ENCODE measurements at regions not wholly inside any gene's neighbourhood (a gene's known extent, or its start where the extent isn't known, plus 50 kb on each side); places are given as distances from the start of the nearest gene placed in this dataset.

DNA sequence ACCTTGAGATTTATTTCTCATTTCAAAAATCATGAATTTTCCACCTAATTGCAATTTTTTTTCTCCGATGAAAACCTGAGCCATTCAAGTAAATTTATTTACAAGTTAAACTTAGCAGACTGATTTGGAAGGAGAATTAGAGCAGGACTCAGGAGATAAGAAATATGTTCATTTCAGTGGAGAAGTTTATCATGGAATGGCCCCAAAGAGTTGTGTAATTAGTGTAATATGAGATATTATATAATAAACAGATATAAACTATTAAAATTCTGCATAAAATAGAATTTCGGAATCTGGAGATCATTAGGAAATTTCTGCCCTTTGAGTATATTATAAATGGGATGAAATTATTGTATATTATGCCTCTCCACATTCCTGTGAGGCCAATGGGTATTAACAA, 596.8 kb downstream of the QKI start:
- DNase-seq, result no peak

DNA sequence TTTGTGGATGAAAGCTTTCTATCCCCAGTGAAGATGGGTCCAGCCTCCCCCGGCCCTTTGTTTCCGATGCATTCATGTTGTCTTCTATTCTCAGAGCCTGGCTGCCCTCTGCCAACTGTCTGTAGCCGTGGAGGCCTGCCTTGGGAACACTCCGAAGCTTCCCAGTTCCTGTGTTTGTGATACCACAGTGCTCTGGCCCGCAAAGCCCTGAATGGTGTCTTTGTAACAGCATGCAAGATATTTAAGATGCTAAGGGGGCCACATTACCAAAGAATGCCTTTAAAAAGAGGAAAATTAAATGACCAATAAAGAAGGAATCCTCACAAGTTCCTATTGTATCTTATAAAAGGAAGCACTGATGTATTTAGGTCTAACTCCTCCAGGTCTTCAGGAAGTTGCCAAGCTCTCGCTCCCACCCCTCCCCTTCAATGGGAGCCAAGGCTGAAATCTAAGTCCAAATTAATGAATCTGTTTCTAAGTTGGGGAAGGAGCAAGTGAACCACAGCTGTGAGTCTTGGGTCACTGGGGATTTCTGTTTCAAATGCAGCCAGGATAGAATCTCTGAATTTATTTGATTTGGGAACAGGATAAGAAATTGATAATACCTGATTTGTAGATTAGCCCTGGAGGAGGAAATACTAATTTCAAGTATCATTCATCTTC, 596.1 kb downstream of the QKI start:
- DNase-seq, result no peak

DNA sequence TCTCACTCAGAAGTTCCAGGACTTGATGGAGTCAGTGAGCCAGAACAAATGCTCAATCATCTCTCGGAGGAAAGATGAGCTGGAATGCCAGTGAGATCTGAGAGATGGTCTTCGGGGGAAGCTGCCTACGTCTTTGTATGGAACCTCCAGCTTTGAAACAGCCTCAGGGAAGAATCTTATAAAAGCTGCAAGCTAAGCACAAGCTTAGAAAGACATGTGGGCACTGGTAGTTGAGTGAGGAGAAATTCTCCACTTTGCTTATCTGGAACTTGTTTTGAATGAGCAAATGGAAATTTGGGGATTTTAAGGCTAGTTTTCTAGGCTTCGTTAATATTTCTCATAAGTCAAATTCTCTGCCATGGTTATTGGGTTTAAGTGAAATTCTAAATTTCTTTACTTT, 594.4 kb downstream of the QKI start:
- no peak for DNase-seq

DNA sequence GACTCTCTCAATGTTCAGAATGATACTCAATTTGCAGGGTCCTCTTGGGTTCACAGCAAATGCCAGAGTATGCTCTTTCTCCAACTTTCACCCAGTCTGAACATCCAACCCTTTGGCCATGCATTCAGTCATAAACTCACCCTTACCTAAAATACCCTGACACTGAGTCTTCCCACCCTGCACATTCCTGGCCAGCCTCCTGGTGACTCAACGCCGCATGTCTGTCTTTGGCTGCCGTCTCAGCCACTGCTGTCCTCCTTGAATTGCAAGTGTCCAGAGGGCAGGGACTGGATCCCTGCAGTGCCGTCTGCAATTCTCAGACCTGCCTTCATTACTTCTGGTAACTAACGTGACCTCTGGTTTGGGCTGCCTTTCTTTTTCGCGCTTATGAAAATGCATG, 593.4 kb downstream of the QKI start:
- DNase-seq, result no peak

DNA sequence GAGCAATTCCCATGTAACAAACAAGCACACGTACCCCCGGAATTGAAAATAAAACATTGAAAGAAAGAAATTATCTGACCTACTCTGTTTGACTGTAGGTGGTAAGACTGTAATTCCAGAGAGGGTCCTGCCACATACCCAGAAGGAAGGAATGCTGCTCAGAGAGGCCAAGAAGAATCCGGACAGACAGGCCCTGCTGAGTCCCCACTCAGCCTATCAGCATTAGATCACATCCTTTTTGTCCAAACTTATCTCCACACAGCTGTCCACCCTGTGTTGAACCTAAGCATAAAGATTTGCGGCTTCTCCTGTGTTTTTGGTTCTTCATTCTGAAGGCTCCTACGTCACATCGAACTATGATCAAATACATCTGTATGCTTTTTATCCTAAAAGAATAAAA, 591.9 kb downstream of the QKI start:
- no peak for DNase-seq

DNA sequence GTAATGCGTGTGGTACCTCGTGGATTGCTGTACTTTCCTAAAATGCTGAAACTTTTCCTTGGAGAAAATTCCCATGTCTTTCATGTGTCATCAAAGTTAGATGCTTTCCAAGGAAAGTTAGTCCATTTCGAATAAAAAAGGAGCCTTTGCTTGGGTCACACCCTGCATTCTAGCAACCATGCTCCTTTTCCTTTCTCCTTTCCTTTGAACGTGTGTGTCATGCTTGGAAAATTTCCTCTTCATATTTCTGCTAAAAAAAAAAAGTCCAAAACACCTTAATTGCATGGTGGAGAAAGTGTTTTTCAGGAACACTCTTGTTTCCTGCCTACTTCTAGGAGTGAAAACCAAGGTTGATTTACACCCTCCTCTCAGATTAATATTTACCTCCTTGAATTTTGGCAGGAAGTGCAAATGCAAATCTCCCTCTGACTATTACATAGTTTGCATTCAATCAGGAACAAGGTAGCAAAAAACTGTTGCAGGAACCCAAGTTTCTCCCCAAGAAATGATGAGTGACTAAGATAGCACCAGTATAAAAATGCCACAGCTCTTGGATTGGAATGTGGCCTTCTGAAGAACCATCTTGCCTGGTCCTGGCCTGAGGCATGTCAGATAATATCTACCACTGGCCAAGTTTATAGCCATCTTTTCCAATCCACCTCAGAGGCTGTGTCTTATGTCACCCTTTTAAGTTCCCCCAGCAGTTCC, 590.6 kb downstream of the QKI start:
- DNase-seq, result no peak

DNA sequence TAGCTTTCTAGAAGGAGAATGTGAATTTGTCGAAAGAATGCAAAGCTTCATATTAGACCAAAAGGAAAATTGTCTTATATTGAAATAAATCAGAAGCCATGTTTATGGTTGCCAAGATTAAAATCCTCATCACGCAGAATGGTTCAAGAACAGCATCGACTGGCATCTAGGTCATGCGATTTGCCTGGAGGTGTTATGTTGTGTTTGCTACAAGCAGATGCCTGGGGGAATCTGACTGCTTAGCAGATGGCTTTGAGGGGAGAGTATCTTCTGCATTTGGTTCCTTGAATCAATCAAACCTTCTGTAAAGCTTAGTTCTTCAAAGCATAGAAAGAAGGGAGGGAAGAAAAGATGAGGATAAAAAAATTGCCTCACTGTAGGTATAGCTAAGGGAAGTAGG, 585.8 kb downstream of the QKI start:
- no peak for DNase-seq

DNA sequence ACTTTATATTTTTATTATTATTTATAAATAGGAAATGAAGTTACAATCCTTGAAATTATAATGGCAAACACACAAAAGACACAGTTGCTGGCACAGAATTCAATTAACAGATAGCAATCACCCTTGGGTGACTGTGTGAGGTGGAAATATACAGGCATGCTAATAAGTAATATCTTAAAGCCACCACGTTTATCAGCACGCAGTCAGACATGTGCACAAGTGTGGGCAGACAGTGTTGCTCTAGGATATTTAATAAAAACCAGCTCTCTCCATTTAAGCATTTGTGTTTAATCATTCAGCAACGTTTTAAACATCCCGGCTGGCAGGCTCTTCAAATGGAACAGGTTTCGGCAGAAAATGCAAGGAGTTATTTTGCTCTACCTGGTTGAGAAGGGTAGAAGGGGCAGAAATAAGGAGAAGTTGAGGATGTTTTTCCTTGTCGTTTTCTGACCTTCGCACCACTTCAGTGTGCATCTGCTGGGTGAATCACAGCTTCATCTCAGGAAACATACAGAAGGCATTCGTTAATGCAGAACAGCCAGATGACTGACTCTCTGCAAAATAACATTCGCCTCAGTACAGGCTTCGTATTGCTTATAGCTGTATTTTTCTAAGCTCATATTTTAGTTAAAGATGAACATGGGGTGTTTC, 585.1 kb downstream of the QKI start:
- DNase-seq, result no peak

DNA sequence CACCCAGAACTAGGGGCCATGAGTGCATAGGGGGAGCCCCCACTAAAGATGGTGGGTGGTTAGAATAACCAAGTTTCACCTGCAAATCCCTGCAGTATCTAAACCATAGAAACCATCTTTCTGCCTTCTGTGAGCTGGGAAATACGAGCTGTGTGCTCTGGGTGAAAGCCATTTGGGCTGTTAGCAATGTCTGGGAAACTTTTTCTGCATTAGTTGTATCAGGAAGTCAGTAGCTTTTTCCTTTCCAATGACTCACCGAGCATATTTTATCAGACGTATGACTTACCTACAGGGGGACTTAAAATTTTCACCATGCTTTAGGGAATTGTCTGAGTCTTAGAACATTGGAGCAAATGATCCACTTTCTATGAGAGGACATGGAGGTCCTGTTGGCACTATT, 584.0 kb downstream of the QKI start:
- DNase-seq, result no peak

DNA sequence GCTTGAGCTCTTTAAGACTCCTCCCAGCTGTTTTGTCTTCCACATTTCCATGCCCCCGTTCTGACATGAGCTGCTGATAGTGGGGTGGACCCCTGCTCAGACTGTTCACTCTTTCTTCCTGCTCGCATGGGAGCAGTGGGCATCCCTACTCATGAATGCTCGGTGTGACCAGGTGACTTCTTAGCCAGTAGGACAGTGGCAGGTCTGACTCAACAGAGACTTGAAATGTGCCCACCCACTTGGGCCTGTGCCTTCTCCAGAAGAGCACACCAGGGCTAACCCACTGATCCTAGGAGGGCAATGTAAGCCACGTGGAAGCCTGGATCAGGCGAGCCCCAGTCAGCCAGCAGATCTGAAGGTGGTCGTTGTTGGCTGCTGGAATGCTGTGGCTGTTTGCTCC, 582.0 kb downstream of the QKI start:
- no peak for DNase-seq

DNA sequence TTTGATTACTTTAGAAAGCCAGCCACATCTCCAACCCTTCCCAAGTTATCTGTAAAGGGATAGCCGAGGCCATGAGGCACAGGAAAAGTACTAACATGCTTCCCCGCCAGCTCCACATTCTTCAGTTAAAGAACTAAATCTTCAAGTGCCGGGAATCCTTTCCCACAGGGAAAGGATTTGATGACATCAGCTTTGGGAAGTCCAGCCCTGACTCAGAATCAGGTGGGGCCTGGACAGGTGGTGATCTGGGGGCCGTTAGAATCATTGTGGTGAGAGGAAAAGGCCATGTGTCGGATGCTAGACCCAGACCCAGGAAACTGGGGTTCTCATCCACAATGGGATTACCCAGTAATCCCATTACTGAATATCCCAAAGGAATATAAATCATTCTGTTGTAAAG, 580.0 kb downstream of the QKI start:
- DNase-seq, result no peak

DNA sequence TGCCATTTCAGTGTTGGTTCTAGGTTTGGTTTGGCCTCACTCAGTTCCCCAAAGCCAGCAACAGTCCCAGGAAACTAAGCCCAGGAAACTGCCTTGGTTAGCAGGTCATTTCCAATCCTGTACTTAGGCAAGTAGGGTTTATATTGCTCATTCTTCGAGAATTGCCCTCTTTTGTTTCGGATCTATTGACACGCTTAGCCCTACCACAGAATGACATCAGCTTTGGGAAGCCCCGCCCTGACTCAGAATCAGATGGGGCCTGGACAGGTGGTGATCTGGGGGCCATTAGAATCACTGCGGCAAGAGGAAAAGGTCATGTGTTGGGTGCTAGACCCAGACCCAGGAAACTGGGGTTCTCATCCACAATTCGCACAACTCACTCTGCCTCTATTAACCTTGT, 578.2 kb downstream of the QKI start:
- DNase-seq, result no peak

DNA sequence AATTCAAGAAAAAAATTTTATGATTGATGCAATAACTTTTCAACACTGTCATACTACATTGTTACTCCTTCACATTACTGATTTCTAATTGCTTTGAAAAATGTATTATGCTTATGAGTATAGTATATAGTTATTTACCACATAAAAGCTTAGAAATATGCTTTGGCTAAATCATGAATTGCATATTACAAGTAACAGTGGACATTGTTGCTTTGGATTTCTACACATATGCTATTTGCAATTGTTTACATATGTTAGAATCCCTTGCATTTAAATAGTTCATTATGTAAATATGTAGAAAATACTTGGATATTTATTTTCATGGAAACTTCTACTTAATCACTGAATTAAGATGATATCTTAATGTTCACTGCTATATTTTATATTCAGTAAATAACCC, 577.5 kb downstream of the QKI start:
- DNase-seq, result no peak

DNA sequence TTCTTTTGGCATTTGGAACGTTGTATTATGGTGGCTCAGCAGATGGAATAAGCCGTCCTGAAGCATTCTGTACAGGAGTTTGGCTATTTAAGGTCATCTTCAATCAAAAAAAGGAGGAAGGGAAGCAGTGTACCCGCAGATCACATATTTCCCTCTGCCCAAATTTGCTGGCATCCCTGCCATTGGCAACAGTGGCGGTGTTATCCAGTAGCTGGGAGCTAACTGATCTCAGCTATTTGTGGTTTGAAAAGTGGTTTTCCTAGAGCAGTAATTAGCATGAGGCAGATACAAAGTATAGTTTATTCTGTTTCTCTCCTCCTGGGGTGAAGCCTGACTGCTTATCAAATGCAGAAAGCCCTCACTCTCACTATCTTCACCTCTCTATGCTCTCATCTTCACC, 576.8 kb downstream of the QKI start:
- DNase-seq, result no peak

DNA sequence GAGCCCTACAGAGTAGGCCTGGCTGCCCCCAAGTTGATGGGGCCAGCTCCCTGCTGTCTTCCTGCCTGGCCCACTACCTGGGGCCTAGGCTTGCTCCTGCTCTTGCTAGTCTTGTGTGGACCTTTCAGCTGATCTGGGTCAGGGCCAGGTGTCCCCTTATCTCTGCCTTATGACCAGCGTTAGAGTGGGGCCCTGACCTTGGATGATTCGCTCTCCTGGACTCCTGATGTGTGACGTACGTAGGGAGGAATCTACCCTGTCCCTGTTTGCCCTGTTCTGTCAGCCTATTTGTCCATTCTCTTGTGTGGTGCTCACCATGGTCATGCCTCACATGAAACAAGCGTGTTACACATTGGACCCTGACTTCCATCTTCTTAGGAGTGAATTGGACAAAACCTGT, 571.8 kb downstream of the QKI start:
- no peak for DNase-seq

DNA sequence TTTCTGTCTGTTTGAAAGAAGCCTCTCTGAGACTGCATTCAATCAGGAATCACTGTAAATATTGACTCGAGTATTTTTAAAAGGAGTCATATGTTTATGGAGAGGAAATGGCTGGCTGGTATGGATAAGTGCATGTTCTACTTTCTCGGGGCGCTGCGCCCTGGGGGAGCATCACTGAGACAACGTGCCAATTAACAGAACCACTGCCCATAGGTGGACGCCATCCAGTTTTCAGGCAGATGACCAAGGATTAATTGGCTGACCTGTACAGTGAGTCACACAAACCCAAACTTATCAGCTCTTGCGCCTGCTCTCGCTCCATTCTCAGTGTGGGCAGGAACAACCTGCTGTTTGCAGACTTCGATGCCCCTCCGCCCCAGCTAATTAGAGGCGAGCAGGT, 571.2 kb downstream of the QKI start:
- DNase-seq, result peak; percentile 22

DNA sequence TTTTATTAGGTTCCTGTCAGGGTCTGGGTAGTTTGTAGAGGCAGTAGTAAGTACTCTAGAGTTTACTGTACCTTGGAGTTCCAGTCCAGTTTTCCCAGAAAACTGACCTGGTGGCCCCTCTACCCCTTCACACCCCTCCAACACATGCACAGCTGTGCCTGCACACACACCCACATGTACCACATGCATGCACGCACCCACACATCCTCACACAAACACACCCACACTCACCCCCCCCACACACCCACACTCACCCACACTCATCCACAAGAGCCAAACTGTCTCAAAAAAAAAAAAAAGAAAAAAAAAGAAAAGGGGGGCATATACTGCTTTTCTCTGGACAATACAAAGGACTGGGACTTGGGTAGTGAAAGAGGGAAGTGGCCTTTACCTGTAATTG, 570.5 kb downstream of the QKI start:
- no peak for DNase-seq

DNA sequence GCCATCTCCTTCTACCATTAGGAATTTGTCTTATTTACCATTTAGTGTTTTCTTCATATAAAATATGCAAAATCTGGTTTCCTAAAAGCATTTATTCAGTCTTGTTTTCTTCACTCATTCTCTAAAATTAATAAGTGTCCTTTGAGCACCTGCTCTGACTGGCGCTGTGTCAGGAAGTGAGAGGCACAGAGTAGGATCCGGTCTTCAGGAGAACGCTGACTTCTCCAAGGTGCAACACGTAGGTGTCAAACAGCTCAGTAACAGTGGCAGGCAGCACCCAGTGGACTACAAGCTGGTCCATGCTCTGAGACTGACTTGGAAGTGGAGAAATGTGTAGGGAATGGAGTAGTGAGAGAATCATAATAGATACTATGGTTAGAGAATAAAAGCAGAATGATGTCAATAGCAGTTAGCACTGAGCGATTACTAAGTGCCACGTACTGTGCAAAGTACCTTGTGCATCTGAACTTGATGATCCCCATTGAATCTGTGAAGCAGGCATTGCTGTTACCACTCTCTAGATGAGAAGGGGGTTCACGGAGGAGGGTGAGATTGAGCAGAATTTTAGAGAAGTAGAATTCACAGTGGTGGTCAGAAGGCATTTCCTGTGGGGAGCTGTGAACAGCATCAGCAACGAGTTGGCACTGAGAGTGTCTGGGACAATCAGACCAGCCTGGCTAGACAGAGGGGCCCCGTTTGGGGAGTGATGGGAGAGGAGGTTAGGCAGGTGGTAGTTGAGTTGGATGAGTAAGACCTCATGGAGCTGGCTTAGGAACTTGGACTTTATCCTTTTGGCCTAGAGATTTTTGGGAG, 569.8 kb downstream of the QKI start:
- no peak for DNase-seq

DNA sequence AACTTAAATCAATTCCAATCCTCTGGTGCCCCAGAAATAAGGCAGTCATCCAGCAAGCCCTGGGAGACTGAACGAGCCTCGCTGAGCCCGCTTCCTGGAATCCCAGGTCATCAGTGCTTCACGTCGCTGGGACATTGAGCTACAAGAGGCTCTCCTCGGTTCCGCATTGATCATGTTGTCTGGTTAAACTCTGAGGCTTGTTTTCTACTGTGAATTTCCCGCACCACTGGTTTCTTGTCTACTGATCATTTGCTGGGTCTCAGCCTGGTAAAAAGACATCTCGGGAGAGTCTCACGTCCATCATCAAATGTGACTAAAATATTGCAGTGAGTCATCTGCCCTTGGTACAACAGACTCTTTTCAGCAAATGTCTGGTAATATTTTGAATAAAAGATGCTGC, 569.2 kb downstream of the QKI start:
- DNase-seq, result no peak

DNA sequence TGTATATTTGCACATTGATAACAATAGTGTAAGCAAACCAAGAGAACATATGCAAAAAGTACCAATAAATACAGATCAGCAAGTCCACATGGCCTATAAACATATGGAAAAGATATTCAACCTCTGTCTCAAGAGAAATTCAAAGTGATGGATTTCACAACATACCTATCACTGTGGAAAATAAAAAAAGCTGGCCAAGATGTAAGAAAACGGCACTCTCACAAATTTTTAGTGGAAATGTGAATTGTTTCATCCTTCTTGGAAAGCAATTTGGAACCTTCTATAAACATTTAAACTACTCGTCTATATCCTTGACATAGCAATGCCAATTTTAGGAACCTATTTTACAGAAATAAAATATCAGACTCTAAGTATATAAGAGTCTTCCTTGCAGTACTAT, 559.8 kb downstream of the QKI start:
- no peak for DNase-seq

DNA sequence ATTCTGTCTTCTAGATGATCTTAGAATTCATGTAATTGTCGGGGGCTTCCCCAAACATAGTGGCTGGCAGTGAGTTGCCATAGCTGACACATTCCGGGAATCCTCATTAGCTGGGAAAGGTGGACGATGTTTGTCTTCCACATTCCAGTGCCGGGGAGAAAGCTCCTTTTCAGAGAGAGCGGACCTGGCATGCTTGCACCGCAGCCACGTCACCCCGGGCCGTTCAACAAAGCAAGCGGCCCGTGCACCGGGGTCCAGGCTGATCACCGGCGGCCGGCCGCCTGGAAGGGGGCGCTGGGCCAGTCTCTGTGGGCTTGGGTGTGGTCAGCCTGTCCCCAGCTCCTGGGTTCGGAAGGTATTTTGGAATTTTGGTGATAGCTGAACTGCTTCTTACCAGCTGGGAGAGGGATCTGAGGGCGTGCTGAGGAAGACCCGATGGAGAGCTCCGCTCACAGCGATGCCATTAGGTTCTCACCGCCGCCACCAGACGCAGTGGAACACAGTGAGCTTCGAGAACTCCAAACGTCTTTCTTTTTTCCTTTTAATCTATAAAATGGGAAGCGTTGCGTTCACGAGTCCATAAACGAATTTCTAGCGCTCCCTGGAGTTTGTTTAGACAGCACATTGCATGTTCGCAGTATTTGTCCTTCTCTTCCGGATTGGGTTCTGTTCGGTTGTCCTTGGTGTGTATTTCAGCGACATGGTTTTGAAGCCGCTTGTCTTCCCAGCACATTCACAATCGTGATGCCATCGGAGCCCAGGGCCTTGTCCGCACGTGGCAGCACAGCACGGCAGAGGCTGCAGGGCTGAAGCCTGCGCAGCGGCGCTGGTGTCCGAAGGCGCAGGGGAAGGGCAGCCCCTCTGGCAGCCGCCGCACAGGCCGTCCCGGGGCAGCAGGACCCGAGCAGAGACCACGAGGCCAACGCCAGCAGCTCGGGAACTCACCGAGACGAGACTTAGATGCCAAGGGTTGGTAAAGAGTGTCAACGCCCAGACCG, 557.6 kb downstream of the QKI start:
- no peak for DNase-seq

DNA sequence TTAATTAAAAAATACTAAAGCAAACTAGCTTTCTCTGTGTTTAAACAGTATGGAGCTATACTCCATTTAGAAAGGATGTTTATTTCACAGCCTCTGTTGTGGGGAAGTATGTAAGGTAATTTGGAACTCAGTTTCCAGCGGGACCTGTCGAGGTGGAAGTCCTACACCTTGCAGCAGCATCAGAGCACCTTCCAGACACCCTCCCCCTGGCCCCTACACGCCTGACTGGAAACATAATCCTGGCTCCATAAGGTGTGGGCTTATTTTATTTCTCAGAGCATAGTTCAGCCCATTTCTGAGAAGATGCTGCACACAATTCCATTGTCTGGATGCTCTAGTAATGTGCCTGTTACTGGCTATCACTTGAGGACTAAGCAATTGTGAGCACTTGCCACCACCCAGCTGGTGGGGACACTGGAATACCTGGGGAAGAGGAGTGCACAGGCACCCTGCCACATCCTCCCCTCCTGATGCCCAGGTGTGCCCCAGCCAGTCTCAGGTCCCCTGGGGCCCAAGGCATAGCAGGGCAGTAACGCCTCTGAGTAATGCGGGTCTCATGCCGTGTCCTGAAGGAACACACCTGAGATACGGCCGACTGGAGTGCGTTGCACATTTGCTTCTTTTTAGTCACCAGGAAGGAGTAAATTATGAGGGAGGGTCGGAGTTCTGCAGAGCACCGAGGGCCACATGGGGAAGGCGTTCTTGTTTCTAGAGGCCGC, 556.5 kb downstream of the QKI start:
- no peak for DNase-seq
